ENCODE measurements at regions not wholly inside any gene's neighbourhood (a gene's known extent, or its start where the extent isn't known, plus 50 kb on each side); places are given as distances from the start of the nearest gene placed in this dataset.

GRCh38 chr2:8158711-8159110 is 523.1 kb upstream of the ID2 start:
- DNase-seq (ENCODE audit: low read depth), result no peak
- no peak for TF ChIP-seq CTCF (conservative IDR thresholded peaks at IDR 0.05; ENCODE audit: control insufficient read depth, insufficient read depth, low read depth, low read length)
- H3K4me3 ChIP-seq (ENCODE audit: control insufficient read depth, low read depth, low read length), result no peak overlapping the region

GRCh38 chr2:8159211-8159965 is 522.5 kb upstream of the ID2 start:
- TF ChIP-seq CTCF (conservative IDR thresholded peaks at IDR 0.05; ENCODE audit: control insufficient read depth, insufficient read depth, low read depth, low read length), result no peak
- H3K4me3 ChIP-seq (ENCODE audit: control insufficient read depth, low read depth, low read length), result no peak overlapping the region
- no peak for DNase-seq (ENCODE audit: low read depth)

GRCh38 chr2:8159966-8160603 is 521.8 kb upstream of the ID2 start:
- DNase-seq (ENCODE audit: low read depth), result no peak
- no peak overlapping the region for H3K4me3 ChIP-seq (ENCODE audit: control insufficient read depth, low read depth, low read length)
- TF ChIP-seq CTCF (conservative IDR thresholded peaks at IDR 0.05; ENCODE audit: control insufficient read depth, insufficient read depth, low read depth, low read length), result no peak

- TF ChIP-seq CTCF (conservative IDR thresholded peaks at IDR 0.05; ENCODE audit: control insufficient read depth, insufficient read depth, low read depth, low read length), result no peak
- H3K4me3 ChIP-seq (ENCODE audit: control insufficient read depth, low read depth, low read length), result no peak overlapping the region
- no peak for DNase-seq (ENCODE audit: low read depth)
Observed at GRCh38 chr2:8160959-8161358, 520.9 kb upstream of the ID2 start.

GRCh38 chr2:8162552-8162951 is 519.3 kb upstream of the ID2 start:
- DNase-seq (ENCODE audit: low read depth), result no peak
- TF ChIP-seq CTCF (conservative IDR thresholded peaks at IDR 0.05; ENCODE audit: control insufficient read depth, insufficient read depth, low read depth, low read length), result no peak
- H3K4me3 ChIP-seq (ENCODE audit: control insufficient read depth, low read depth, low read length), result no peak overlapping the region

GRCh38 chr2:8165550-8165949 is 516.3 kb upstream of the ID2 start:
- no peak for TF ChIP-seq CTCF (conservative IDR thresholded peaks at IDR 0.05; ENCODE audit: control insufficient read depth, insufficient read depth, low read depth, low read length)
- no peak for DNase-seq (ENCODE audit: low read depth)
- H3K4me3 ChIP-seq (ENCODE audit: control insufficient read depth, low read depth, low read length), result no peak overlapping the region

All from fibroblast of mammary gland (primary cell).